Naive B cell (primary cell): ENCODE measurements at regions not wholly inside any gene's neighbourhood (a gene's known extent, or its start where the extent isn't known, plus 50 kb on each side); places are given as distances from the start of the nearest gene placed in this dataset.

Source experiments
- ATAC-seq, 2 donors: fragments of 150-1000 bp; cut with Tn5 transposase; 2 replicates each; pipeline ENCODE4 v1.10.0; 2021; ENCODE audit warnings: low read depth in 2 of 2, mild to moderate bottlenecking in 2 of 2, moderate library complexity in 2 of 2
- DNase-seq: peaks from one replicate; pipeline ENCODE4 v3.0.0; 2022
- H3K27ac Mint-ChIP-seq, 6 donors: one replicate each; pipeline ENCODE4 v1.8.0; 2020 to 2022; ENCODE audit warnings: mild to moderate bottlenecking in 6 of 6, mixed read lengths in 6 of 6, moderate library complexity in 5 of 6, inconsistent platforms in 2 of 6
- H3K27me3 Mint-ChIP-seq, 3 donors: one replicate each; pipeline ENCODE4 v1.8.0; 2021 to 2022; ENCODE audit warnings: mixed read lengths in 3 of 3, mild to moderate bottlenecking in 1 of 3
- H3K36me3 Mint-ChIP-seq, 2 donors: one replicate each; pipeline ENCODE4 v1.8.0; 2020 to 2022; ENCODE audit warnings: mixed read lengths in 2 of 2, inconsistent platforms in 1 of 2, mild to moderate bottlenecking in 1 of 2
- H3K4me1 Mint-ChIP-seq, 3 donors: one replicate each; pipeline ENCODE4 v1.8.0; 2020 to 2022; ENCODE audit warnings: mixed read lengths in 3 of 3, inconsistent platforms in 1 of 3, mild to moderate bottlenecking in 1 of 3, moderate library complexity in 1 of 3
- H3K4me3 Mint-ChIP-seq, 8 donors: one replicate each; pipeline ENCODE4 v1.8.0; 2020 to 2022; ENCODE audit warnings: mild to moderate bottlenecking in 8 of 8, mixed read lengths in 8 of 8, moderate library complexity in 8 of 8, inconsistent platforms in 2 of 8
- H3K9me3 Mint-ChIP-seq, 7 donors: one replicate each; pipeline ENCODE4 v1.8.0; 2020 to 2022; ENCODE audit warnings: mixed read lengths in 7 of 7, mild to moderate bottlenecking in 5 of 7, inconsistent platforms in 2 of 7, moderate library complexity in 1 of 7

GRCh38 chr10:59536167-59537014, 173.3 kb downstream of the SLC16A9 start:
- Mint-ChIP-seq H3K4me1 (no peaks in the 10 kb centered on the region), H3K36me3 (no peaks in the 10 kb centered on the region), H3K27ac (no peak overlapping the region), H3K4me3 (no peak overlapping the region), H3K27me3 (peaks cover 0 to 3% (median 0%) of the 10 kb centered on the region in 3 donors), H3K9me3 (peaks cover 0 to 8% (median 3%) of the 10 kb centered on the region in 7 donors)
- DNase-seq (no peak), ATAC-seq (no peak)

GRCh38 chr10:59524348-59524747, 162.0 kb upstream of the FAM13C start:
- Mint-ChIP-seq H3K27ac (peak overlapping the region in 2 of 6 donors; percentile 0 to 5), H3K9me3 (peaks cover 0 to 9% (median 1%) of the 10 kb centered on the region in 7 donors), H3K36me3 (no peaks in the 10 kb centered on the region), H3K4me1 (no peaks in the 10 kb centered on the region), H3K4me3 (no peak overlapping the region), H3K27me3 (peaks cover 0 to 5% (median 4%) of the 10 kb centered on the region in 3 donors)
- no peak for DNase-seq
- ATAC-seq, result no peak

- Mint-ChIP-seq H3K36me3 (no peaks in the 10 kb centered on the region), H3K27me3 (peaks cover 0 to 5% (median 0%) of the 10 kb centered on the region in 3 donors), H3K27ac (no peak overlapping the region), H3K9me3 (peaks cover 0 to 10% (median 3%) of the 10 kb centered on the region in 7 donors), H3K4me3 (no peak overlapping the region), H3K4me1 (no peaks in the 10 kb centered on the region)
- ATAC-seq (no peak), DNase-seq (no peak)
These were observed 161.5 kb upstream of the FAM13C start for GRCh38 chr10:59523851-59524250.

GRCh38 chr10:59517996-59518395, 155.6 kb upstream of the FAM13C start:
- DNase-seq, result no peak
- H3K4me3 Mint-ChIP-seq, result no peak overlapping the region
- no peaks in the 10 kb centered on the region for H3K4me1 Mint-ChIP-seq
- H3K9me3 Mint-ChIP-seq, result peaks cover 0 to 10% (median 2%) of the 10 kb centered on the region in 7 donors
- no peaks in the 10 kb centered on the region for H3K36me3 Mint-ChIP-seq
- H3K27me3 Mint-ChIP-seq, result no peaks in the 10 kb centered on the region
- no peak for ATAC-seq
- H3K27ac Mint-ChIP-seq, result no peak overlapping the region

GRCh38 chr10:59517341-59517899, 155.1 kb upstream of the FAM13C start:
- peaks cover 0 to 3% (median 0%) of the 10 kb centered on the region in 3 donors for H3K27me3 Mint-ChIP-seq

GRCh38 chr10:59513558-59513957, 151.2 kb upstream of the FAM13C start:
- ATAC-seq (no peak), DNase-seq (no peak)
- peaks cover 0 to 7% (median 0%) of the 10 kb centered on the region in 3 donors for H3K27me3 Mint-ChIP-seq

More at GRCh38 chr10:59517341-59517899, 155.1 kb upstream of the FAM13C start:
- Mint-ChIP-seq H3K9me3 (peaks cover 0 to 10% (median 2%) of the 10 kb centered on the region in 7 donors), H3K36me3 (no peaks in the 10 kb centered on the region), H3K4me3 (no peak overlapping the region), H3K4me1 (no peaks in the 10 kb centered on the region), H3K27ac (no peak overlapping the region)
- no peak for ATAC-seq
- no peak for DNase-seq

GRCh38 chr10:59512951-59513350, 150.6 kb upstream of the FAM13C start:
- no peaks in the 10 kb centered on the region for H3K4me1 Mint-ChIP-seq
- DNase-seq (no peak), ATAC-seq (no peak)
- H3K4me3 Mint-ChIP-seq, result no peak overlapping the region
- no peaks in the 10 kb centered on the region for H3K36me3 Mint-ChIP-seq
- H3K27me3 Mint-ChIP-seq, result peaks cover 0 to 7% (median 0%) of the 10 kb centered on the region in 3 donors
- no peaks in the 10 kb centered on the region for H3K9me3 Mint-ChIP-seq
- H3K27ac Mint-ChIP-seq, result no peak overlapping the region

More at GRCh38 chr10:59513558-59513957, 151.2 kb upstream of the FAM13C start:
- Mint-ChIP-seq H3K36me3 (no peaks in the 10 kb centered on the region), H3K9me3 (no peaks in the 10 kb centered on the region), H3K4me3 (no peak overlapping the region), H3K27ac (peak overlapping the region in 1 of 6 donors; percentile 7), H3K4me1 (no peaks in the 10 kb centered on the region)

GRCh38 chr10:59508956-59509355, 146.6 kb upstream of the FAM13C start:
- ATAC-seq (no peak), DNase-seq (no peak)
- Mint-ChIP-seq H3K27ac (no peak overlapping the region), H3K27me3 (peaks cover 0 to 7% (median 0%) of the 10 kb centered on the region in 3 donors), H3K4me1 (no peaks in the 10 kb centered on the region), H3K36me3 (no peaks in the 10 kb centered on the region), H3K9me3 (no peaks in the 10 kb centered on the region), H3K4me3 (no peak overlapping the region)

GRCh38 chr10:59508296-59508695, 145.9 kb upstream of the FAM13C start:
- H3K27ac Mint-ChIP-seq, result no peak overlapping the region
- no peak for ATAC-seq
- H3K4me1 Mint-ChIP-seq, result no peaks in the 10 kb centered on the region
- H3K4me3 Mint-ChIP-seq, result no peak overlapping the region
- no peak for DNase-seq
- H3K36me3 Mint-ChIP-seq, result no peaks in the 10 kb centered on the region
- no peaks in the 10 kb centered on the region for H3K9me3 Mint-ChIP-seq
- H3K27me3 Mint-ChIP-seq, result peaks cover 0 to 7% (median 0%) of the 10 kb centered on the region in 3 donors

GRCh38 chr10:59505926-59506325, 143.6 kb upstream of the FAM13C start:
- no peaks in the 10 kb centered on the region for H3K36me3 Mint-ChIP-seq
- H3K27me3 Mint-ChIP-seq, result no peaks in the 10 kb centered on the region
- H3K4me1 Mint-ChIP-seq, result no peaks in the 10 kb centered on the region
- no peak overlapping the region for H3K27ac Mint-ChIP-seq
- ATAC-seq (no peak), DNase-seq (no peak)
- H3K4me3 Mint-ChIP-seq, result no peak overlapping the region
- peaks cover 0 to 2% (median 0%) of the 10 kb centered on the region in 7 donors for H3K9me3 Mint-ChIP-seq

GRCh38 chr10:59499460-59499859, 137.1 kb upstream of the FAM13C start:
- H3K27me3 Mint-ChIP-seq, result no peaks in the 10 kb centered on the region
- peaks cover 5 to 26% (median 18%) of the 10 kb centered on the region in 7 donors for H3K9me3 Mint-ChIP-seq
- ATAC-seq, result no peak
- peaks cover 0 to 8% of the 10 kb centered on the region in 2 donors for H3K36me3 Mint-ChIP-seq
- no peaks in the 10 kb centered on the region for H3K4me1 Mint-ChIP-seq
- no peak for DNase-seq
- H3K4me3 Mint-ChIP-seq, result peak overlapping the region in 1 of 8 donors; percentile 16
- H3K27ac Mint-ChIP-seq, result peak overlapping the region in 1 of 6 donors; percentile 6

GRCh38 chr10:59493017-59493416, 130.7 kb upstream of the FAM13C start:
- Mint-ChIP-seq H3K27ac (no peak overlapping the region), H3K9me3 (peaks cover 14 to 35% (median 26%) of the 10 kb centered on the region in 7 donors)

GRCh38 chr10:59479426-59479825, 117.1 kb upstream of the FAM13C start:
- no peaks in the 10 kb centered on the region for H3K27me3 Mint-ChIP-seq
- peaks cover 0 to 12% (median 3%) of the 10 kb centered on the region in 7 donors for H3K9me3 Mint-ChIP-seq
- DNase-seq, result no peak

More at GRCh38 chr10:59493017-59493416, 130.7 kb upstream of the FAM13C start:
- Mint-ChIP-seq H3K4me1 (no peaks in the 10 kb centered on the region), H3K36me3 (peaks cover 0 to 14% of the 10 kb centered on the region in 2 donors), H3K27me3 (no peaks in the 10 kb centered on the region), H3K4me3 (peak overlapping the region in 1 of 8 donors; percentile 18)
- DNase-seq, result no peak
- ATAC-seq, result no peak

GRCh38 chr10:59470570-59470969, 108.2 kb upstream of the FAM13C start:
- peaks cover 0 to 34% (median 5%) of the 10 kb centered on the region in 7 donors for H3K9me3 Mint-ChIP-seq
- H3K4me1 Mint-ChIP-seq, result no peaks in the 10 kb centered on the region
- DNase-seq, result no peak
- ATAC-seq, result no peak
- H3K27me3 Mint-ChIP-seq, result no peaks in the 10 kb centered on the region
- no peak overlapping the region for H3K27ac Mint-ChIP-seq
- no peak overlapping the region for H3K4me3 Mint-ChIP-seq
- H3K36me3 Mint-ChIP-seq, result no peaks in the 10 kb centered on the region

More at GRCh38 chr10:59479426-59479825, 117.1 kb upstream of the FAM13C start:
- H3K27ac Mint-ChIP-seq, result no peak overlapping the region
- no peak overlapping the region for H3K4me3 Mint-ChIP-seq
- H3K4me1 Mint-ChIP-seq, result no peaks in the 10 kb centered on the region
- ATAC-seq, result no peak
- no peaks in the 10 kb centered on the region for H3K36me3 Mint-ChIP-seq
